ENCODE measurements at regions not wholly inside any gene's neighbourhood (a gene's known extent, or its start where the extent isn't known, plus 50 kb on each side); places are given as distances from the start of the nearest gene placed in this dataset.
"Not testable (repeated sequence)": the region's sequence is repeated elsewhere in the genome, so short reads cannot be mapped to it uniquely, and the experiment has no call there.

DNA sequence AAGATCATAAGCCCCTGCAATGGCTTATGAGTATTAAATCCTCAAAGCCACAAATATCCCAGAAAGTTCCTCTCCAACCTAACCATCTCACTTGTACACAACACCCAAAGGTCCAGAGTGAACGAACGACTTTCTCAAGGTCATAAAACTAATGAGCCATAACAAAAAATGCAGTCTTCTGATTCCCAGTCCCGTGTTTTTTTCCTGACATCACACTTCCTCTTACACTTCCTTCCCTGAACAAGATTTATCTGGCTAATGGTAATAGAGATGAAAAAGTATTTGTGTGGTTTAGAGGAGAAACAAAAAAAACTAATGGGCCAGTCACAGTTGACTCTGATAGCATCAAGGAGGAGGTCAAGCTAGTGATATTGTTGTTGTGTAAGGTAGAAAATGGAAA, 99.5 kb upstream of the KLHL13 start:
- DNase-seq: no peak

DNA sequence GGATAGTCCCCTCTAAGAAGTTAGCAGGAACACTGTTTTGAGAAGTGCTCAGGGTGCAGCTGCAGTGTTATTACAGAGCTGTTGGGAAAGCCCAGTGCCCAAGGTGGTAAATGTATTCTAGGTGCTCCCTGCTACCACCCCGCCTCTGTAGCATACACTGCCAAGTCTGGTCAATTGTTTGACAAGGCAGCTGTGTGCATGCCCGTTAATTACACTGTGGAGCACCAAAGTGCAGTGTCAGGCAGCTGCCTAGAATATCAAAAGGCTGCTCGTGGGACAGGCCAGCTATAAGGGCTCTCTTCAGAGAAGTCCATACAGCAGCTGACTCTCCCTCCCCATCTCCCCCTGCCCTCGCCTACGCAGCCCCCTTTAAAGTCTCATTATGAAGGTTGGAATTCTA, 99.9 kb upstream of the KLHL13 start:
- no peak for DNase-seq

DNA sequence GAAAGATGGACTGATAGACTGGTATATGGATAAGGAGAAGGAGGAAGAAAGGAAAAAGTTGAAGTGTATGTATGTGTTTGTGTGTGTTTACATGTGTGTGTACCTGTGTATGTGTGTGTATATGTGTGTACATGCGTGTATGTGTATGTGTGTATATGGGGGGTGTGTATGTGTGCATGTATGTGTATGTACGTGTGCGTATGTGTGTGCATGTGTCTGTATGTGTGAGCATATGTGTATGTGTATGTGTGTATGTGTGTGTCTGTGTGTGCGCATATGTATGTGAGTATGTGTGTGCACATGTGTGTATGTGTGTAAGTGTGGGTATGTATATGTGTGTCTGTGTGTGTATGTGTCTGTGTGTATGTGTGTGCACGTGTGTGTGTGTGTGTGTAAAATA, 101.5 kb upstream of the KLHL13 start:
- no peak for DNase-seq

DNA sequence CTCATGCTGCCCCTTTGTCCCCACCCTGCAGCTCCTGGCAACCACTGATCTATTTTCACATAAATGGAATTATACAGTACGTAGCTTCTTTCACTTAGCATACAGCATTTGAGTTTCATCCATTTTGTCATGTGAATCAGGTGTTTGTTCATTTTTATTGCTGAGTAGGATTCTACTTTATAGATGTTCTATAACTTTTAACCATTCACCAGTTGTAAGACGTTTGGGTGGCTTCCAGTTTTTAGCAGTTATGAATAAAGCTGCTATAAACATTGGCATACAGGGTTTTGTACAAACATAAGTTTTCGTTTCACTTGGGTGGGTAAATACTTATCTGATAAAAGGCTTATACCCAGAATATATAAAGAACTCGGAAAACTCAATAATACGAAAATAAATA, 102.3 kb upstream of the KLHL13 start:
- no peak for DNase-seq

DNA sequence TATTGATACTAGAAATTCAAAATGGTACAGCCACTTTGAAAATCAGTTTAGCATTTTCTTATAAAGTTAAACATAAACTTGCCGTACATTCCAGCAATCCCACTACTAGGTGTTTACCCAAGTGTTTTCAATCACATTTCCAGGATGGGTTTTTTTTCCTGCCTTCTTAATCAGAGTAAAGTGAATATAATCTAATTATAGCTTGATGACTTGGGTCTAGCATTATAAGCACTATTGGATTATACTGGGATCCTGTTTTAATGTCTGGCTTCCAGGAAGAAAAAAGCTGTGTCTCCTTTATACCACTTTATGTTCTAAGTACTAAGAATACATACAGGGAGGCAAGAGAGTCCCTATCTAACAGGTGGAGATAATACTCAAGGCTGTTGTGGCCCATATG, 103.3 kb upstream of the KLHL13 start:
- DNase-seq: no peak

DNA sequence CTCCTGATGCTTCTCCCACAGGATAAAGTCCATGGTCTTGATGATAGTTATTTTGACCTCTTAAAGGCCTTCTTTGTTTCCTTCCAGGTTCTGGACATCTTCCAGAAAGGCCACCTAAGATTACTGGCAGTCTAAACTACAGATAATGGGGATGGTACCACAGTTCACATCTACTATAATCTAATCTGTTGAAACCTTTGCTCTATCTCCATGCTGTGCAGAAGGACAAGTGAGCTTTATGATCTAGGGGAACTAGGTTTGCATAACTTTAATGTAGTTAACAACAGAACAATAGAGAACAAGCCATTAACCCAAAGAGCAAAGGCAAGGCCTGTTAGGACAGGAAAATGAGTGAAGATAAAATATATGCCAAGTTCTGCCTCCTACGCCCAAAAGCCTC, 103.9 kb upstream of the KLHL13 start:
- no peak for DNase-seq

DNA sequence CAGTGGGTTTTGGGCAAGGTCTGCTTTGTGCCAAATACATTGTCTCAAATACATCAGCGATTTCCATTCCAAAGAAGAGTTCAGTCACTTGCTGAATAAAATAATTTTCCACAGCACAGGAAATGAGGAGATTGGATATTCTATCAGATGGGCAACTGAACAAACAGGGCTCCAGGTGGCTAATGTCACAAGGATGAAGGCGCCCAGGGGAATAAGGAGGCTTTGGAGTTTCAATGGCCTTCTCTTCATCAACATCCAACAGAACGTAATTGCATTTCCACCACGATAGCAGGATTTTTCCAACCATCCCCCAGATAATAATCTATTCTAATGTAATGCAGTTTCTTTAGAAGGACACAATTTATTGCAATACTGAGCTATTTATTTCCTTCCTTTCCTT, 104.7 kb upstream of the KLHL13 start:
- DNase-seq: no peak

DNA sequence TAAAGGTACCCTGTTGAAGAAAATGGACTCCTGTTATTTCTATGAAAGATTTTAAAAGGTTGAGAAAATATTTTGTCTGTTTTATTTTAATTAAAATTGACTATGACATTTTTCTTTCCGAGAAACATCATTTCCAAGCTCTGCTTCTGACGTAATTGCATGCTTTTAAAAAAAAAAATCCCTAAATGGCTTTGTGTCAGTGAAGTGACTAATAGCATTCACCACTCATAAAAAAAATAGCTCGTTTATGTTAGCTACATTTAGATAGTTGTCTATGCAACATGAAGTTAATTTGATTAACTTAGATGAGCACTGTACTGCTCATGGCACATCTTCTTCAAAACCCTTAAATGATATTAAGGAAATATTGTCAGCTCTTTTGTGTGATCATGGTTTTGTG, 105.1 kb upstream of the KLHL13 start:
- DNase-seq: no peak

DNA sequence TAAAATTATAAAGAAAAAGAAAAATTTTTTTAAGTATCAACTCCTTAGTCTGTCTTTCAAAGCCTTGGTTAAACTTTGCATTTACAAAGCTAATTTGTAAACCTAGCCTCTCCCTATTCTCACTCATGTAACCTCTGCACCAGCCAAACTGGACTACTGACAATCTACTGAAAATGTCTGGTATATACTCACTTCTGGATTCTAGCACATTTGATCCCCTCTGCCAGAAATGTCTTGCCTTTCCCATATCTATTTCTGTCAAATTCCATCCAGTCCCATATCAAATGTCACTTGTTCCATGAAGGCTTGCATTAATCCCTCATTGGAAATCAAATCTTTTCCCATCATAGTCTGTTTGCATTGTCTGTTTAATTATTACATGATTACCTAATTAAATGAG, 105.8 kb upstream of the KLHL13 start:
- no peak for DNase-seq

DNA sequence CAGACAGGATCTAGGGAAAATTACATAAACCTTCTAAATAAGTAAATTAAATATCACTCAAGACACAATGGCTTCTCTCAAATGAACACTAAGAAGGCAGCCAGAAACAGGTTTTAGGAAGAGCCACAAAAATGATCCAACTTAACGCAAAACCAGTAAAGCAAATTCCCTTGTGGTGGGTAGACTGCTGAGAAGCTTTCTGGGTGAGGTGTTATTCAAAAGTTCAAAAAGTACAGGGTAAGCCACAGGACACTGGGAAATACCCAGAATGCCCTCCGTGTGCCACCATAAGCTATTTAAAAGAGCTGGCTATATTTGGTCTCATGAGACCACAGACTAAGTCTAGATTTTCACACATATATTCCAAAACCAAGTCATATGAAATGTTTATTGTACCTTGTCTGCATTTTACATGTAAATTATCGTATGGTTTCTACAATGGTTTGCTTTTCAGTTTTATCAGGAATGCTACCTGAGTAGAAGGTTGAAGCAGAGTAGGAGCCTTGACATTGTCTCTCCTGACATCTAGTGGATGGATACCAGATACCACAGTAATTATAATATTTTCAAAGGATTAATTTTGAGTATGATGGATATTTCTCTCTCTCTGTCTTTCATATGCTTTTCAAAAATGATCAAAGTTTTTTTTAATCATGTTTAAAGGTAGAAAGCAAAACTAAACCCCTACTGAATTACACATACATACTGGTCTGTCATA, 109.3 kb upstream of the KLHL13 start:
- DNase-seq: no peak

DNA sequence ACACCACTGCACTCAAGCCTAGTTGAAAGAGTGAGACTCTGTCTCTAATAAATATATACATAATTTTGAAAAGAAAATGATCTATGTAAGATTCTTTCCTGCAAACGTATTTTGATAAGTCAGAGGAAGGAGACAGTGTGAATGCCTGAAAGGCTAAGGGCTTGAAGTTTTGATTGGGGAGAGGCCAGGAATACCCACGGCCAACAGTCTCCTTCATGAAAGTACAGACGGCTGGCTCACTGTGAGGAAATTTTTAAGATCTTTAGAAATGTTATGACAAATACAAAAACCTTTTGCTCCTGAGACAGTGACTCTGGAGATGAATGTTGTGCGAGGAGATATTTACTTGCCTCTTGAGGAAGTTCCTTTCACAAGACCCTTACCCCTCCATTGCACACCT, 111.4 kb upstream of the KLHL13 start:
- DNase-seq: no peak

DNA sequence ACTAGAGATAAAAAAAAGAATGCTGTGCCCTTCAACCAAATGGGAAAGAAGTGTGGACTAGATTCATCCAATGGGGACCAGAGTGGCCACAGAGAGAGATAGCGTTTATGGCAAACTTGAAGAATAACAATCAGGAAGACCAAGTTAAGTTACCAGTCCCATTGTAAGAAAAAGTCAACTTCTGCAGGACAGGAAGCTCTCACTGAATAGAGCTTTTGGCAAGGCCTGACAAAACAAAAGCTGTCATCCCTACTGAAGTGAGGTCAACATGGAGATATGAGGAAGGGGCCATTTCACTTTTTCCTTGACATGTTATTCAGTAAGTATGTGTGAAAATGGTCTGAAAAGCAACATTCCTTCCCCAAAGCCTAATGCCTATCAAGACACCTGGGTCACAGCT, 111.8 kb upstream of the KLHL13 start:
- DNase-seq: no peak

DNA sequence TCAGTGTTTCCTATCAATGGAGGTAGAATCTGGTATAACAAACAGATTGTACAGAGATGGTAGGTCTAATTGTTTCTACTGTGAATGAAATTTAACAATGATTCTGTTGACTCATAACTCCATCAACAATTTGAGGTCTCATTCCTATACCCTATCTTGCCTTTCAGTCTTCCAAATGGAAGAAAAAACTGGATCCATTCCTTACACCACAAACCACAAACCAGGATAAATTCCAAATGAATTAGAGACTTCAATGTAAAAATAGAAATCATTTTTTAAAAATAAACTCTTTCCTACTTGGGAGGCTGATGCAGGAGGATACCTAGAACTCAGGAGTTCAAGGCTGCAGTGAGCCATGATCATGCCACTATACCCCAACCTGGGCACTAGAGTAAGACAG, 114.4 kb upstream of the WDR44 start:
- no peak for DNase-seq

DNA sequence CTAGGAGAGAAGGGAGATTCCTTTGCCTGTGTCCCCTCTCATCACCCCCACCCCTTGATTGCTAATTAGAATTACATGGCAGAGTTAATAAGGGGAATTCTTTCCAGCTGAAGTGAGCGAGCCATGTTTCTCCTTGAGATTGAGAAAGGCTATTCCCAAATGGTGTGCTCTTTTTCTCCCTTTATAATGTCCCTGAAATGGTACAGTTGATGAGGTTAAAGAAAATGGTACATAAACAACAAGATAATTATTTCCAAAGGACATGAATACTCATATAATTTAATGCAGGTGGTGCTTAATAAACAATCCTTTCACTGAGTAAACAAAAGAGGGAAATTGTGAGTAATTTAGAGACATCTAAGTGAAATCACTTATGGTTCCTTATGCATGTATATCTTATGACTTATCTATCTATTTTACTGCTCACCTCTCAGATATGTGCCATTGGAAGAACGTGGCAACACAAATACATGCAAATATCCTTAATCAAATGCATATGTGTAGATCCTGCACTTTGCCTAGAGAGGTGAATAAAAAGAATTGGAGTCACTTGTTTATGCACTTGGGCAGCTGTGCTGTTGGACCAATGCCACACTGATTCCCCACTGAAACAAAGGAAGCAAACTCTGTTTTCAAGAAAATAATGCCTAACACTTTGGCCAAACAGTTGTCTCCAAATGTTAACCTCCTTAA, 106.6 kb upstream of the WDR44 start:
- no peak for DNase-seq

DNA sequence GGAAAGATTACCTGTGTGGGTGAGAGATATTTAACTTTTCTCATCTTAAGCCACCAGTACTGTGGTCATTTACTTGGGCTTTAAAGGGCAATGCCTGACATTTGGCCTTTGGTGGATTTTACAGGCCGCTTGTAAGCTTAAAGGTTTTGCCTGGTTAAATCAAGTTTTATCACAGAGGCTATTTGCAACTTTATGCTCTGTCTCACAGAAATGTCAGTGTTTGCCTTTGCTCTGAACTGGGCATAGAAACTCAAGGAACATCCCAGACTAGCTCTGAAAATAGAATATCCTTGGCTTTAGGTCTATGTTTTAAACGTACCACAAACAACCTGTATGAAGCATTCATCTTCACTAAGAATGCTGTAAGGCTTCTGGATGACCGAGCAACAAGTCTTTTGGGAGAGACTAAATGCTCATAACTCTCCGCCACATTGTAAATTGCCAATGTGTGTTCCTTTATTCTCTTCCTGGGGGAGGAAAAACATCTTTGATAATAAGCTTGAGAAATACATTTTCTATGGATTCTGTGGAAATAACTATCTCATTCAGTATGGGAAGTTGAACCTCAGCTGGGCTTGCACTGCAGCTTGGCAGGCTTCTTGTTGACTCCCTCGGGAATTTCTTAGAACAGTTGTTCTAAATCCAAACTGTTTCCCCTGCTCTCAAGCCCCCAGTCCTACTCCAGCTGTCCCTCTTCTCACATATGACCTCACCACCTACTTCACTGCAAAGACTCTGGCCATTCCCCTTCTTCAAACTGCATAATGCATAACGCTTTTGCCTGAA, 105.8 kb upstream of the WDR44 start:
- no peak for DNase-seq

DNA sequence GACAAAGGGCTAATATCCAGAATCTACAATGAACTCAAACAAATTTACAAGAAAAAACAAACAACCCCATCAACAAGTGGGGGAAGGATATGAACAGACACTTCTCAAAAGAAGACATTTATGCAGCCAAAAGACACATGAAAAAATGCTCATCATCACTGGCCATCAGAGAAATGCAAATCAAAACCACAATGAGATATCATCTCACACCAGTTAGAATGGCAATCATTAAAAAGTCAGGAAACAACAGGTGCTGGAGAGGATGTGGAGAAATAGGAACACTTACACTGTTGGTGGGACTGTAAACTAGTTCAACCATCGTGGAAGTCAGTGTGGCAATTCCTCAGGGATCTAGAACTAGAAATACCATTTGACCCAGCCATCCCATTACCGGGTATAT, 98.9 kb upstream of the WDR44 start:
- not testable (repeated sequence) for DNase-seq

DNA sequence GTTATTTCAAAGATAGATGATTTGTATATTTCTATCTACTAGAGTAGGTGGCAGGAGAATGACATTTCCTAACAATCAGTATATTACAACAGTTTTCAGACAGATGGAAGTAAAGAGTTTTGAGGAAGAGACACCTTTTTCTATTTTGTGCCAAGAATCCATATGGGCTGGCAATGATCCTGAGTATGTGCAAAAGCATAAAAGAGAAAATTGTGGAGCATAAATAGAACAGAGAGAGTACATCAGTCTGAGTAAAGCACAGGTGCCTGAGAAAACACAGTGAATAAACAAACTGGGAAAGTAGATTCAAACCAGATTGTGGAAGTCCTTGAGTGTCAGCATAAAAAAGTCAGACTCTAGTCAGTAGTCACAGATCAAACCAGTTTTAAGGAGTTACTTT, 96.8 kb upstream of the WDR44 start:
- no peak for DNase-seq

DNA sequence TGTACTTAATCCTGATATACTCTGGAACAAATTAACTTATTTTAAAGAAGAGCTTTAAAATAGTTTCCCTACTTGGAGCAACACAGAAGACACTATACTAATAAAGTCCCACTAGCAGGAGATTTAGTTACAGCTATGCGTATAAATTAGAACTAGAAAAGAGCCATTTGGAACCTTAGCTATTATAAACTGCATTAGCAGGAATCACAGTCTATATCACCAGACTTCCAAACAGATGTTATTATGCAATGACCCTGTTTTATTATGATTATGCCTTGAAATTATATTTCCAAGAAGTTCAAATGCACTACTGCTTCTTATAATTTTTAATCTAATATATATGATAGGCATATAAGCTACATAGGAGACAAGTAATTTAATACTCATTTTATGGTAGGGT, 95.5 kb upstream of the WDR44 start:
- no peak for DNase-seq

DNA sequence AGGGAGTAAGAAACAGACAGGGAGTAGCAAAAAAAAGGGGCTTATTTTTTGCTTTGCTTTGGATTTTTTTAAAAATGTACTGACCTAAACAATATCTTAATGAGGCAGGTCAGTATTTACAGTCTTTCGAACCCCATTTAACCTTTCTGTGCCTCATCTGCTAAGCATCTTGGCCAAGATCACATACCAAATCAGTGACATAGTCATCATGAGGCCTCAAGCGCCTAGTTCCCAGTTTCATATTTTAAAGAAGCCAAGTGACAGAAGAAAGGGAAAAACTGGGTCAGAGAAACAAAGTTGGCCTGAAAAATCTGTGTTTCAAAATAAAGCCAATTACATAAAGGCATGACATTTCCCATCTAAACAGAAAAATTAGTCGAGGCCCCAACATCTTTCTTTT, 94.6 kb upstream of the WDR44 start:
- DNase-seq: no peak

DNA sequence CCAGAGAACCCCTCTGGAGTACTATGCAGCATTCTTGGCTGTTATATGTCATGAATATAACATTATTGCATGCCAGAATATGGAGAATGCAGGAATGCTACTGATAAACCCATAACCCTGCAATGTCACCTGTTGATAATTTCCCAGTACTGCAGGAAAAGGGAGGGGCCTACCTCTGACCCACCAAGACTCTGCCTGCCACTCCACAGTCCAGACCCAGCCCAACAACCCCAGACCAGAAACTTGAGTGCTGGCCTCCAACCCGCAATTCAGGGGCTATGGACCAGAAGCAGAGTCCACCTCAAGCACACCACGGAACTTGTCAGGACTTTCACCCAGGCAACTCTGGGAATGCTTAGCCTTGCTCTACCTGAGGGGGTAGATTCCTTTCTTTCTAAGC, 92.9 kb upstream of the WDR44 start:
- no peak for DNase-seq

DNA sequence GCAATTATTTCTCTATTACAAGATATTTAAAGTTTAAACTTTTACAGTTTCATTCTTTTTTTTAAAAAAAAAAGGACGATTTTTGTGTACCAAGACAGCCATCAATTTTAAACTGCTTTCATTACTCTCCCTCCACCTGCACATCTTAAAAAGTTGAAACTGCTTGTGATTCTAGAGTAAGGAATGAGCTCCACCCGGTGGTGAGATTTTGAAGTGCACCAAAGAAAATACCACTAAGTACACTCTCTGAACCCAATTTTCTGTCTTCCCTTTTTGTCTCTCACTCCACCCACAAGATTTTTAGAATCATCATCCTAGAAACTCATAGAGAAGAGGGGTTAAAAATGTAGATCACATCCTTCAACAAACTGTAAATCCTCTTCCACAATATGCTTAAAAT, 91.3 kb upstream of the WDR44 start:
- peak; percentile 13 for DNase-seq

DNA sequence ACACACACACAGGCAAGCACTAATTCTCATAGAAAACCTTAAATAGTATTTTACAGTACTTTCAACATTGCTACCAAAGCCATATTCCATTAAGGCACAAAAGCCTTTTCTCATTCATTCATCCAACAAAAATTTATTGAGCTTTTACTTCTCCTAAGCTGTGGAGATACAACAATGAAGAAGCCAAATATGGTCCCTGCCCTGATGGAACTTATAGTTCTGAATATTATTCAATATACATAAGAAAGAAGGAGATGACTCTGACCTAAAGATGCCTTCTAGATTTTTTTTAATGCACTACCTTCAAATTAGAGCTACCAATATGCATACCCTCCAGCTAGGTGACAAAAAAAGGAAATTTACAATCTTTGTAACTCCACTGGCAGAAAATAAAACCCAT, 90.0 kb upstream of the WDR44 start:
- DNase-seq: no peak

DNA sequence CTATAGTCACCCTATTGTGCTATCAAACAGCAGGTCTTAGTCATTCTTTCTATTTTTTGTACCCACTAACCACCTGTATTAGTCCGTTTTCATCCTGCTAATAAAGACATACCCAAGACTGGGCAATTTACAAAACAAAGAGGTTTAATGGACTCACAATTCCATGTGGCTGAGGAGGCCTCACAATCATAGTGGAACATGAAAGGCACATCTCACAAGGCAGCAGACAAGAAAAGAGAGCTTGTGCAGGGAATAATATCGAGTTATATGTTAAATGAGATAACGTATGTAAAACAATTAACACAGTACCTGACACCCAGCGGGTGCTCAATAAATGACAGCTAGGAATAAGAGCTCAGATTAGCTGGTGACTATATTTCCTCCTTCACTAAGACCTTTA, 88.1 kb upstream of the WDR44 start:
- DNase-seq: no peak

DNA sequence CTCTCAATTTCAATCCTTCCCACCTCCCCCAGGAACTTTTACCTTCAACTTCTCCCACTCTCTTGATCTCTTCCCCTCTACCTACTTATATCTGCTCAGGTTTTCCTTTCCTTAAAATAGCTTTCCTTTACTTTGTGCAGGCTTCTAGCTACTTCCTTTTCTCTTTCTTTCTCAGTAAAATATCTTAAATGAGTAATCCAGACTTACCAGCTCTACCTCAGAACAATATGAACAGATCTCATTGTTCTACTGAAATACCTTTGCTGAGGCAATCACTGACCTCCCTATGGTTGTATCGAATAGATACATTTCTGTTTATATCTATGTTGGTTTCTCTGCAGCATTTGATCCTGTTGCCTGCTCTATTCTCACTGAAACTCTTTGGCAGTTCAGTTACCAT, 86.7 kb upstream of the WDR44 start:
- no peak for DNase-seq
